ENCODE measurements at regions not wholly inside any gene's neighbourhood (a gene's known extent, or its start where the extent isn't known, plus 50 kb on each side); places are given as distances from the start of the nearest gene placed in this dataset.
"Not testable (repeated sequence)": the region's sequence is repeated elsewhere in the genome, so short reads cannot be mapped to it uniquely, and the experiment has no call there.

GRCh38 chr15:31507573-31507972 is 180.9 kb downstream of the KLF13 start:
- not testable (repeated sequence) for H3K4me1 ChIP-seq (ENCODE audit: control insufficient read depth in 1 of 2, insufficient read depth in 2 of 2, low read length in 2 of 2); H3K27ac ChIP-seq (ENCODE audit: low read length); H3K36me3 ChIP-seq (ENCODE audit: control insufficient read depth in 1 of 2, insufficient read depth in 2 of 2, low read length in 2 of 2); H3K9me3 ChIP-seq (ENCODE audit: control insufficient read depth in 1 of 2, low read length in 2 of 2); H3K27me3 ChIP-seq (ENCODE audit: low read depth, low read length); H3K4me3 ChIP-seq (ENCODE audit: low read depth in 1 of 2, low read length in 2 of 2)

- Histone ChIP-seq H3K4me1 (ENCODE audit: control insufficient read depth in 1 of 2, insufficient read depth in 2 of 2, low read length in 2 of 2) (no peaks in the 10 kb centered on the region), H3K4me3 (ENCODE audit: low read depth in 1 of 2, low read length in 2 of 2) (no peak overlapping the region), H3K36me3 (ENCODE audit: control insufficient read depth in 1 of 2, insufficient read depth in 2 of 2, low read length in 2 of 2) (no peaks in the 10 kb centered on the region), H3K9me3 (ENCODE audit: control insufficient read depth in 1 of 2, low read length in 2 of 2) (no peaks in the 10 kb centered on the region), H3K27me3 (ENCODE audit: low read depth, low read length) (no peaks in the 10 kb centered on the region), H3K27ac (ENCODE audit: low read length) (no peak overlapping the region)
These were observed 182.0 kb downstream of the KLF13 start for GRCh38 chr15:31508656-31509055.

GRCh38 chr15:31510057-31510456 is 183.4 kb downstream of the KLF13 start:
- H3K9me3 ChIP-seq (ENCODE audit: control insufficient read depth in 1 of 2, low read length in 2 of 2), result no peaks in the 10 kb centered on the region
- no peak overlapping the region for H3K27ac ChIP-seq (ENCODE audit: low read length)

GRCh38 chr15:31511707-31512310 is 185.2 kb downstream of the KLF13 start:
- H3K4me1 ChIP-seq (ENCODE audit: control insufficient read depth in 1 of 2, insufficient read depth in 2 of 2, low read length in 2 of 2), result no peaks in the 10 kb centered on the region
- H3K36me3 ChIP-seq (ENCODE audit: control insufficient read depth in 1 of 2, insufficient read depth in 2 of 2, low read length in 2 of 2), result no peaks in the 10 kb centered on the region
- H3K9me3 ChIP-seq (ENCODE audit: control insufficient read depth in 1 of 2, low read length in 2 of 2), result no peaks in the 10 kb centered on the region
- H3K4me3 ChIP-seq (ENCODE audit: low read depth in 1 of 2, low read length in 2 of 2), result no peak overlapping the region
- no peak overlapping the region for H3K27ac ChIP-seq (ENCODE audit: low read length)
- no peaks in the 10 kb centered on the region for H3K27me3 ChIP-seq (ENCODE audit: low read depth, low read length)

More at GRCh38 chr15:31510057-31510456, 183.4 kb downstream of the KLF13 start:
- Histone ChIP-seq H3K4me3 (ENCODE audit: low read depth in 1 of 2, low read length in 2 of 2) (no peak overlapping the region), H3K4me1 (ENCODE audit: control insufficient read depth in 1 of 2, insufficient read depth in 2 of 2, low read length in 2 of 2) (no peaks in the 10 kb centered on the region), H3K36me3 (ENCODE audit: control insufficient read depth in 1 of 2, insufficient read depth in 2 of 2, low read length in 2 of 2) (no peaks in the 10 kb centered on the region), H3K27me3 (ENCODE audit: low read depth, low read length) (no peaks in the 10 kb centered on the region)

- Histone ChIP-seq H3K9me3 (ENCODE audit: control insufficient read depth in 1 of 2, low read length in 2 of 2) (no peaks in the 10 kb centered on the region), H3K4me3 (ENCODE audit: low read depth in 1 of 2, low read length in 2 of 2) (no peak overlapping the region), H3K27ac (ENCODE audit: low read length) (no peak overlapping the region), H3K36me3 (ENCODE audit: control insufficient read depth in 1 of 2, insufficient read depth in 2 of 2, low read length in 2 of 2) (no peaks in the 10 kb centered on the region), H3K4me1 (ENCODE audit: control insufficient read depth in 1 of 2, insufficient read depth in 2 of 2, low read length in 2 of 2) (no peaks in the 10 kb centered on the region), H3K27me3 (ENCODE audit: low read depth, low read length) (no peaks in the 10 kb centered on the region)
These were observed 186.5 kb downstream of the KLF13 start for GRCh38 chr15:31513178-31513577.

GRCh38 chr15:31516440-31516839 is 189.8 kb downstream of the KLF13 start:
- Histone ChIP-seq H3K9me3 (ENCODE audit: control insufficient read depth in 1 of 2, low read length in 2 of 2) (no peaks in the 10 kb centered on the region), H3K36me3 (ENCODE audit: control insufficient read depth in 1 of 2, insufficient read depth in 2 of 2, low read length in 2 of 2) (no peaks in the 10 kb centered on the region), H3K4me3 (ENCODE audit: low read depth in 1 of 2, low read length in 2 of 2) (no peak overlapping the region), H3K27ac (ENCODE audit: low read length) (no peak overlapping the region), H3K27me3 (ENCODE audit: low read depth, low read length) (no peaks in the 10 kb centered on the region), H3K4me1 (ENCODE audit: control insufficient read depth in 1 of 2, insufficient read depth in 2 of 2, low read length in 2 of 2) (no peaks in the 10 kb centered on the region)

GRCh38 chr15:31516874-31517273 is 190.2 kb downstream of the KLF13 start:
- Histone ChIP-seq H3K4me3 (ENCODE audit: low read depth in 1 of 2, low read length in 2 of 2) (no peak overlapping the region), H3K27ac (ENCODE audit: low read length) (no peak overlapping the region), H3K9me3 (ENCODE audit: control insufficient read depth in 1 of 2, low read length in 2 of 2) (no peaks in the 10 kb centered on the region), H3K27me3 (ENCODE audit: low read depth, low read length) (no peaks in the 10 kb centered on the region), H3K4me1 (ENCODE audit: control insufficient read depth in 1 of 2, insufficient read depth in 2 of 2, low read length in 2 of 2) (no peaks in the 10 kb centered on the region), H3K36me3 (ENCODE audit: control insufficient read depth in 1 of 2, insufficient read depth in 2 of 2, low read length in 2 of 2) (no peaks in the 10 kb centered on the region)

- Histone ChIP-seq H3K9me3 (ENCODE audit: control insufficient read depth in 1 of 2, low read length in 2 of 2) (no peaks in the 10 kb centered on the region), H3K27ac (ENCODE audit: low read length) (no peak overlapping the region)
These were observed 191.1 kb downstream of the KLF13 start for GRCh38 chr15:31517711-31518110.

GRCh38 chr15:31522028-31522427 is 195.4 kb downstream of the KLF13 start:
- Histone ChIP-seq H3K27ac (ENCODE audit: low read length) (no peak overlapping the region), H3K4me3 (ENCODE audit: low read depth in 1 of 2, low read length in 2 of 2) (no peak overlapping the region), H3K4me1 (ENCODE audit: control insufficient read depth in 1 of 2, insufficient read depth in 2 of 2, low read length in 2 of 2) (no peaks in the 10 kb centered on the region), H3K36me3 (ENCODE audit: control insufficient read depth in 1 of 2, insufficient read depth in 2 of 2, low read length in 2 of 2) (no peaks in the 10 kb centered on the region), H3K27me3 (ENCODE audit: low read depth, low read length) (no peaks in the 10 kb centered on the region), H3K9me3 (ENCODE audit: control insufficient read depth in 1 of 2, low read length in 2 of 2) (no peaks in the 10 kb centered on the region)

More at GRCh38 chr15:31517711-31518110, 191.1 kb downstream of the KLF13 start:
- Histone ChIP-seq H3K36me3 (ENCODE audit: control insufficient read depth in 1 of 2, insufficient read depth in 2 of 2, low read length in 2 of 2) (no peaks in the 10 kb centered on the region), H3K4me3 (ENCODE audit: low read depth in 1 of 2, low read length in 2 of 2) (no peak overlapping the region), H3K4me1 (ENCODE audit: control insufficient read depth in 1 of 2, insufficient read depth in 2 of 2, low read length in 2 of 2) (no peaks in the 10 kb centered on the region), H3K27me3 (ENCODE audit: low read depth, low read length) (no peaks in the 10 kb centered on the region)

GRCh38 chr15:31523027-31523654 is 196.5 kb downstream of the KLF13 start:
- Histone ChIP-seq H3K4me3 (ENCODE audit: low read depth in 1 of 2, low read length in 2 of 2) (no peak overlapping the region), H3K36me3 (ENCODE audit: control insufficient read depth in 1 of 2, insufficient read depth in 2 of 2, low read length in 2 of 2) (no peaks in the 10 kb centered on the region), H3K4me1 (ENCODE audit: control insufficient read depth in 1 of 2, insufficient read depth in 2 of 2, low read length in 2 of 2) (no peaks in the 10 kb centered on the region), H3K27ac (ENCODE audit: low read length) (no peak overlapping the region), H3K27me3 (ENCODE audit: low read depth, low read length) (no peaks in the 10 kb centered on the region), H3K9me3 (ENCODE audit: control insufficient read depth in 1 of 2, low read length in 2 of 2) (no peaks in the 10 kb centered on the region)

- Histone ChIP-seq H3K9me3 (ENCODE audit: control insufficient read depth in 1 of 2, low read length in 2 of 2) (no peaks in the 10 kb centered on the region), H3K36me3 (ENCODE audit: control insufficient read depth in 1 of 2, insufficient read depth in 2 of 2, low read length in 2 of 2) (no peaks in the 10 kb centered on the region), H3K27ac (ENCODE audit: low read length) (no peak overlapping the region), H3K4me1 (ENCODE audit: control insufficient read depth in 1 of 2, insufficient read depth in 2 of 2, low read length in 2 of 2) (no peaks in the 10 kb centered on the region), H3K27me3 (ENCODE audit: low read depth, low read length) (no peaks in the 10 kb centered on the region), H3K4me3 (ENCODE audit: low read depth in 1 of 2, low read length in 2 of 2) (no peak overlapping the region)
These were observed 197.0 kb downstream of the KLF13 start for GRCh38 chr15:31523655-31524049.

GRCh38 chr15:31525185-31525695 is 198.6 kb downstream of the KLF13 start:
- no peak overlapping the region for H3K4me3 ChIP-seq (ENCODE audit: low read depth in 1 of 2, low read length in 2 of 2)
- no peak overlapping the region for H3K27ac ChIP-seq (ENCODE audit: low read length)
- no peaks in the 10 kb centered on the region for H3K27me3 ChIP-seq (ENCODE audit: low read depth, low read length)
- H3K4me1 ChIP-seq (ENCODE audit: control insufficient read depth in 1 of 2, insufficient read depth in 2 of 2, low read length in 2 of 2), result no peaks in the 10 kb centered on the region
- H3K9me3 ChIP-seq (ENCODE audit: control insufficient read depth in 1 of 2, low read length in 2 of 2), result no peaks in the 10 kb centered on the region
- peaks cover 0 to 8% of the 10 kb centered on the region in 2 donors for H3K36me3 ChIP-seq (ENCODE audit: control insufficient read depth in 1 of 2, insufficient read depth in 2 of 2, low read length in 2 of 2)

Measured in muscle layer of duodenum (tissue), 2 donors.